RCC 7860 (cell line): ENCODE measurements at regions not wholly inside any gene's neighbourhood (a gene's known extent, or its start where the extent isn't known, plus 50 kb on each side); places are given as distances from the start of the nearest gene placed in this dataset.
"Not testable (repeated sequence)": the region's sequence is repeated elsewhere in the genome, so short reads cannot be mapped to it uniquely, and the experiment has no call there.

Experiments used
- DNase-seq: peaks from one replicate; pipeline ENCODE4 v3.0.0-alpha.2; 2015; ENCODE audit warnings: low spot score
- FAIRE-seq: peaks from 2 replicates; lab custom pipeline; 2012; peaks lifted over from hg19 to GRCh38; lab: Jason Lieb, UNC

GRCh38 chr2:153532140-153532539 is 53.6 kb upstream of the RPRM start:
- DNase-seq = no peak
- FAIRE-seq = no peak

GRCh38 chr2:153533803-153534202 is 55.2 kb upstream of the RPRM start:
- not testable (repeated sequence) for DNase-seq, FAIRE-seq

- DNase-seq, FAIRE-seq: not testable (repeated sequence)
Observed at GRCh38 chr2:153534590-153534989, 56.0 kb upstream of the RPRM start.

GRCh38 chr2:153536115-153536514 is 57.6 kb upstream of the RPRM start:
- DNase-seq (no peak), FAIRE-seq (no peak)

GRCh38 chr2:153538102-153538501 is 59.5 kb upstream of the RPRM start:
- not testable (repeated sequence) for DNase-seq, FAIRE-seq

- DNase-seq (no peak), FAIRE-seq (no peak)
Observed at GRCh38 chr2:153543635-153544071, 65.1 kb upstream of the RPRM start.

GRCh38 chr2:153546358-153546757 is 67.8 kb upstream of the RPRM start:
- DNase-seq (no peak), FAIRE-seq (no peak)

- no peak for DNase-seq
Observed at GRCh38 chr2:153548536-153548935, 70.0 kb upstream of the RPRM start.

GRCh38 chr2:153551698-153552097 is 73.1 kb upstream of the RPRM start:
- DNase-seq = no peak
- no peak for FAIRE-seq

More at GRCh38 chr2:153548536-153548935, 70.0 kb upstream of the RPRM start:
- no peak for FAIRE-seq

- FAIRE-seq (no peak), DNase-seq (no peak)
Observed at GRCh38 chr2:153557211-153557610, 78.6 kb upstream of the RPRM start.

- DNase-seq (no peak), FAIRE-seq (no peak)
Observed at GRCh38 chr2:153557714-153558113, 79.2 kb upstream of the RPRM start.

GRCh38 chr2:153558247-153558646 is 79.7 kb upstream of the RPRM start:
- FAIRE-seq (no peak), DNase-seq (no peak)

- FAIRE-seq (no peak), DNase-seq (no peak)
Observed at GRCh38 chr2:153567367-153567766, 88.8 kb upstream of the RPRM start.

GRCh38 chr2:153568105-153568504 is 89.5 kb upstream of the RPRM start:
- FAIRE-seq (no peak), DNase-seq (no peak)

GRCh38 chr2:153575171-153575853 is 96.8 kb upstream of the RPRM start:
- DNase-seq (no peak), FAIRE-seq (no peak)

GRCh38 chr2:153584244-153584643 is 105.7 kb upstream of the RPRM start:
- FAIRE-seq = no peak
- DNase-seq = no peak

- no peak for FAIRE-seq
- DNase-seq = no peak
Observed at GRCh38 chr2:153588408-153588807, 109.8 kb upstream of the RPRM start.

- FAIRE-seq (no peak), DNase-seq (no peak)
Observed at GRCh38 chr2:153589586-153589985, 111.0 kb upstream of the RPRM start.

GRCh38 chr2:153593086-153593485 is 114.5 kb upstream of the RPRM start:
- not testable (repeated sequence) for FAIRE-seq, DNase-seq

- DNase-seq (no peak), FAIRE-seq (no peak)
Observed at GRCh38 chr2:153595939-153596338, 117.4 kb upstream of the RPRM start.

- DNase-seq (no peak), FAIRE-seq (no peak)
Observed at GRCh38 chr2:153601812-153602211, 123.2 kb upstream of the RPRM start.

- FAIRE-seq (no peak), DNase-seq (no peak)
Observed at GRCh38 chr2:153604133-153604532, 125.6 kb upstream of the RPRM start.

- DNase-seq (no peak), FAIRE-seq (no peak)
Observed at GRCh38 chr2:153606623-153607022, 128.1 kb upstream of the RPRM start.
